ENCODE measurements at regions not wholly inside any gene's neighbourhood (a gene's known extent, or its start where the extent isn't known, plus 50 kb on each side); places are given as distances from the start of the nearest gene placed in this dataset.

DNA sequence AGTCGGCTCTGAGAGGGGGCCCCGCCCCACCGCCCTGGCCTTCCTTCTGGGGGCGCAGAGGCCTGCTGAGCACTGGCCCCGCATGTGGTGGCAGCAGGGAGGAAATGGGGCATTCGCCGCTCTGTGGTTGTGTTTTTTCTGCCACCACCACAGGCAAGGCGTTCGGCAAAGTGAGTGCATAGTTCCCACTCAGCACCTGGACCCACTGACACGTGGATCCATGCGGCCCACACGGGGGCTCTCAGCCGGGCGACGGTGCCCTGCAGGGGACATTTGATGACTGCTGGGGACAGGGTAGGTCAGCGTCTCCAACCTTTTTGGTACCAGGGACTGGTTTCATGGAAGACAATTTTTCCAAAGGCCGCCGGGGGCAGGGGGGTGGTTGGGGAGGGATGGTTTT is 70.9 kb downstream of the ENGASE start:
- no peak overlapping the region for H3K4me3 ChIP-seq
- H3K4me1 ChIP-seq = no peaks in the 10 kb centered on the region
- peaks cover 0 to 98% of the 10 kb centered on the region in 2 donors for H3K27me3 ChIP-seq
- TF ChIP-seq, protein P1, sequence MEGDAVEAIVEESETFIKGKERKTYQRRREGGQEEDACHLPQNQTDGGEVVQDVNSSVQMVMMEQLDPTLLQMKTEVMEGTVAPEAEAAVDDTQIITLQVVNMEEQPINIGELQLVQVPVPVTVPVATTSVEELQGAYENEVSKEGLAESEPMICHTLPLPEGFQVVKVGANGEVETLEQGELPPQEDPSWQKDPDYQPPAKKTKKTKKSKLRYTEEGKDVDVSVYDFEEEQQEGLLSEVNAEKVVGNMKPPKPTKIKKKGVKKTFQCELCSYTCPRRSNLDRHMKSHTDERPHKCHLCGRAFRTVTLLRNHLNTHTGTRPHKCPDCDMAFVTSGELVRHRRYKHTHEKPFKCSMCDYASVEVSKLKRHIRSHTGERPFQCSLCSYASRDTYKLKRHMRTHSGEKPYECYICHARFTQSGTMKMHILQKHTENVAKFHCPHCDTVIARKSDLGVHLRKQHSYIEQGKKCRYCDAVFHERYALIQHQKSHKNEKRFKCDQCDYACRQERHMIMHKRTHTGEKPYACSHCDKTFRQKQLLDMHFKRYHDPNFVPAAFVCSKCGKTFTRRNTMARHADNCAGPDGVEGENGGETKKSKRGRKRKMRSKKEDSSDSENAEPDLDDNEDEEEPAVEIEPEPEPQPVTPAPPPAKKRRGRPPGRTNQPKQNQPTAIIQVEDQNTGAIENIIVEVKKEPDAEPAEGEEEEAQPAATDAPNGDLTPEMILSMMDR (IDR thresholded peaks at IDR 0.05) = no peak
- TF ChIP-seq POLR2AphosphoS5 (IDR thresholded peaks at IDR 0.05) = no peak
- TF ChIP-seq POLR2A (IDR thresholded peaks at IDR 0.05) = no peak
- intact Hi-C loops (cut with DNase I; ENCODE audit: low total_unique reads) = no loop called here
- no peaks in the 10 kb centered on the region for H3K36me3 ChIP-seq
- no peak for DNase-seq (ENCODE audit: low spot score in 2 of 2)
- no peaks in the 10 kb centered on the region for H3K9me3 ChIP-seq
- no peak overlapping the region for H3K27ac ChIP-seq

DNA sequence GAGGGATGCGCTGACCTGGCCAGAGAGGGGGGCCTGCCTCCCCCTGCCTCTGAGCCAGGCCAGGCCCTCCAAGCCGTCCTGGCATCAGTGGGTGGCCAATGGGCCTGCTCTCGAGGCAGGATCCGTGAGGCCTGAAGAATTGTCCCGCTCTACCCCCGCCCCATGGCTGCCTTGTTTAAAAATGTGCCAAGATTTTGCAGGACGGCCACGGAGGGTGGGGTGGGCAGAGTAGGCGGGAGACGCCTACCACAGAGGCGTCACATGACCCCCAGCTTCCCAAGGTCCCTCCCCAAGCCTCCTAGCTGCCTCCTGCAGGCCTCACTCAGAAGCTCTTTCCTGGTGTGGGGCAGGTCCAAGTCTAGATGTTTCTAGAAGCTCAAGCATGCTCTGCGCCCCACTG is 69.5 kb downstream of the ENGASE start:
- Histone ChIP-seq H3K27me3 (peaks cover 0 to 100% of the 10 kb centered on the region in 2 donors), H3K4me3 (no peak overlapping the region), H3K27ac (no peak overlapping the region), H3K36me3 (no peaks in the 10 kb centered on the region), H3K4me1 (no peaks in the 10 kb centered on the region), H3K9me3 (no peaks in the 10 kb centered on the region)
- no peak for DNase-seq (ENCODE audit: low spot score in 2 of 2)
- intact Hi-C loops (cut with DNase I; ENCODE audit: low total_unique reads) = no loop called here
- TF ChIP-seq, protein P1 (IDR thresholded peaks at IDR 0.05) = no peak
- TF ChIP-seq POLR2AphosphoS5 (IDR thresholded peaks at IDR 0.05) = no peak
- TF ChIP-seq POLR2A (IDR thresholded peaks at IDR 0.05) = no peak

DNA sequence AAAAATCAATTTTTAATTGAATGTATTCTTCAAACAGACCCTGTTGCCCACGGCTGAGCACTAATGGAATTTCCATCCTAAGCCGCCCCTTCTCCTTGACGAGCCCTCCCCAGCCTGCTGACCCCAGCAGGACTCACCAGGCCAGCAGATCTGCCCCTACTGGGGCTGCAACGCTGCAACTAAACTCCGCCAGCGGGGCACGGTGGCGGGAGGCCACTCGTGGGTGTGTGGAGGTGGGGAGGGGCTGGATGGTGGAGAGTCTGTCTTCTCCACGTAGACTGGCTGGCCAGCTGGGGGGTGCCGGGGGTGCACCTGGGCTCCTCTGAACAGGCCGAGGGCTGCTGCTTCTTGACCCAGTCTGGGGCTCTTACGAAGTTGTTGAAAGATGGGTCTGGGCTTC is 67.8 kb downstream of the ENGASE start:
- H3K27ac ChIP-seq = no peak overlapping the region
- no peak overlapping the region for H3K4me3 ChIP-seq
- no peak for DNase-seq (ENCODE audit: low spot score in 2 of 2)
- no peaks in the 10 kb centered on the region for H3K36me3 ChIP-seq
- H3K4me1 ChIP-seq = no peaks in the 10 kb centered on the region
- intact Hi-C loops (cut with DNase I; ENCODE audit: low total_unique reads) = no loop called here
- TF ChIP-seq POLR2A (IDR thresholded peaks at IDR 0.05) (no peak), POLR2AphosphoS5 (IDR thresholded peaks at IDR 0.05) (no peak)
- TF ChIP-seq, protein P1 (IDR thresholded peaks at IDR 0.05) = no peak
- H3K27me3 ChIP-seq = peaks cover 0 to 99% of the 10 kb centered on the region in 2 donors
- no peaks in the 10 kb centered on the region for H3K9me3 ChIP-seq

DNA sequence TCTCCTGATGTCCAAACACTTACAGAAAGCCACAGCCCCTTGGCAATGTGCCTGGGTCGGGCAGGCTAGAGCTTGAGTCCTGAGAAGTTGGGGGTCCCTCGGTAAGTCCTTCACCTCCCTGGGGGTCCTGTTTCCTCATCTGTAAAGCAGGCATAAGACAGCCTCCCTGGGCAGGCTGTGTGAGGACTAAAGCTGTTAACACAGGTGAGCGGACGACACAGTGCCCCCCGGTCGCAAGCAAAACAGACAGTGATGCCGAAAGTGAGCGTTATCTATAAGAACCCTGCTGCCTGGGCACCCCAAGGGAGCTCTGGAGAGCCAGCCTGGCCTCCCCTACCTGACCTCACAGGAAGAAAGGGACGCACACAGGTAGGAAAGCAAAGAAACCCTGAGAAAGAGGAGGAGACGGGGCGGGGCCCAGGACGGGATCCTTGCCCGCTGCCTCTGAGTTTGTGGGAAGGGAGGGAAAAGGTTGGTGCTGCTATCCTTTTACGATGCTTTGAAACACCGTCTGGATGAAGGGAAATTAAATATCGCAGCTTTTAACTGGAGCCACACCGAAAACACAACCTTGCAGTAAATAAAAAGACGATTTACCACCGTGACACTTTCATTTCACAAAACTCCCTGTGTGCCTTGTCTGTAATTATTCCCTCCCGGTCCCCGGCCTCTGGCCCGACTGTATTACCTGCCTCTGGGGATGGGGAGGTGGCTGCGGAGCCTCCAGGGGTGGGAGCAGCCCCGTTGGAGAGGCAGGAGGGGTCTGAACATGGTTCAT is 67.1 kb downstream of the ENGASE start:
- Histone ChIP-seq H3K27ac (no peak overlapping the region), H3K27me3 (peaks cover 0 to 99% of the 10 kb centered on the region in 2 donors), H3K36me3 (no peaks in the 10 kb centered on the region), H3K4me3 (no peak overlapping the region), H3K4me1 (no peaks in the 10 kb centered on the region), H3K9me3 (no peaks in the 10 kb centered on the region)
- intact Hi-C loops (cut with DNase I; ENCODE audit: low total_unique reads) = no loop called here
- no peak for DNase-seq (ENCODE audit: low spot score in 2 of 2)
- TF ChIP-seq POLR2A (IDR thresholded peaks at IDR 0.05) (no peak), POLR2AphosphoS5 (IDR thresholded peaks at IDR 0.05) (no peak)
- TF ChIP-seq, protein P1 (IDR thresholded peaks at IDR 0.05) = no peak

DNA sequence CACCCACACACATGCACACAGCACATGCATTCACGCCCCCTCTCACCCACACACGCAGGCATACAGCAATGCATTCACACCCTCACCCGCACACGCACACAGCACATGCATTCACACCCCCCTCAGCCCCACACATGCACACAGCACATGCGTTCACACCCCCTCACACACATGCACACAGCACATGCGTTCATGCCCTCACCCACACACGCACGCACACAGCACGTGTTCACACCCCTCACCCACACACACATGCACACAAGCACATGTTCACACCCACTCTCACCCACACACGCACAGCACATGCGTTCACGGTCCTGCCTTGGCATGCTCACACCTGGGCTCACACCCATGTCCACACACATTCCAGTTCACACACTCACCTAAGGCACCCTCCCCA is 64.2 kb downstream of the ENGASE start:
- no peak for DNase-seq (ENCODE audit: low spot score in 2 of 2)
- H3K9me3 ChIP-seq = no peaks in the 10 kb centered on the region
- no peaks in the 10 kb centered on the region for H3K36me3 ChIP-seq
- H3K27ac ChIP-seq = no peak overlapping the region
- no peaks in the 10 kb centered on the region for H3K4me1 ChIP-seq
- intact Hi-C loops (cut with DNase I; ENCODE audit: low total_unique reads) = no loop called here
- H3K4me3 ChIP-seq = no peak overlapping the region
- peaks cover 0 to 99% of the 10 kb centered on the region in 2 donors for H3K27me3 ChIP-seq
- TF ChIP-seq POLR2AphosphoS5 (IDR thresholded peaks at IDR 0.05) = no peak
- TF ChIP-seq, protein P1 (IDR thresholded peaks at IDR 0.05) = no peak
- TF ChIP-seq POLR2A (IDR thresholded peaks at IDR 0.05) = no peak

Measured in breast epithelium (tissue), 4 donors.